ENCODE measurements at regions not wholly inside any gene's neighbourhood (a gene's known extent, or its start where the extent isn't known, plus 50 kb on each side); places are given as distances from the start of the nearest gene placed in this dataset.

GRCh38 chr20:21947406-21947805 is 241.9 kb downstream of the PAX1 start:
- no peak for TF ChIP-seq FOXA1 (IDR thresholded peaks at IDR 0.05)
- TF ChIP-seq REST (IDR thresholded peaks at IDR 0.05): no peak
- no peak for TF ChIP-seq HNF4A (conservative IDR thresholded peaks at IDR 0.05)
- TF ChIP-seq RAD21 (IDR thresholded peaks at IDR 0.05): no peak
- no peak for TF ChIP-seq EGR1 (IDR thresholded peaks at IDR 0.05; ENCODE audit: low read depth in 2 of 2)
- WGBS: 45% methylated on average over 2 of the region's 2 CpGs
- no peak for DNase-seq (ENCODE audit: low spot score)

DNA sequence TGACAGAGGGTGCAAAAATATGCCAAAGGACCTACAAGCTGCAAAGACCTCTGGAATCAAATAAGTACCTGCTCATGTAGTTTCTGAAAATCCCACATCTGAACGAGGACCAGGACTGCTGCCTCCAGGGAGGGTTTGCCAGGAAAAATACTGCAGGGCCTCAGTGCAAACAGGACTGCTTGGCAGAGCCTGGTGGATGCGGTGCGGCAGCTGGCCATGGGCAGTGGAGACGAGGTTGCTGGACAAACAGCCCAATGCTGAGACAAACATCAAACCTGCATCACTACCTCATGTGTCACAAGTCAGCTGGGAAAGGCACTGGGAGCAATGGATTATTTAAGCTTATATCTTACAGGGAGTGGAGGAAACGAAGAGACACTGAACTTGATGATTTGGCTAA is 238.8 kb downstream of the PAX1 start:
- Histone ChIP-seq H3K4me3 (ENCODE audit: low read depth in 1 of 3, low read length in 3 of 3) (no peak overlapping the region), H3K27me3 (ENCODE audit: control insufficient read depth in 4 of 4, insufficient read depth in 4 of 4, low read length in 3 of 4) (peaks cover 0 to 3% (median under 1%) of the 10 kb centered on the region in 4 donors), H3K27ac (ENCODE audit: low read depth in 1 of 2, low read length in 2 of 2) (no peak overlapping the region), H3K9me3 (ENCODE audit: control insufficient read depth in 4 of 4, low read length in 3 of 4) (no peaks in the 10 kb centered on the region), H3K9ac (ENCODE audit: low read depth in 1 of 2, low read length in 2 of 2) (no peak overlapping the region), H3K4me1 (ENCODE audit: control insufficient read depth in 4 of 4, insufficient read depth in 4 of 4, low read length in 3 of 4) (no peaks in the 10 kb centered on the region), H3K36me3 (ENCODE audit: control insufficient read depth in 4 of 4, insufficient read depth in 3 of 4, low read depth in 1 of 4, low read length in 3 of 4) (no peaks in the 10 kb centered on the region)
- 83% methylated on average over 5 of the region's 5 CpGs for WGBS
- TF ChIP-seq CTCF (IDR thresholded peaks at IDR 0.05; ENCODE audit: low read depth, low read length, missing input control): no peak
- TF ChIP-seq, protein P1, sequence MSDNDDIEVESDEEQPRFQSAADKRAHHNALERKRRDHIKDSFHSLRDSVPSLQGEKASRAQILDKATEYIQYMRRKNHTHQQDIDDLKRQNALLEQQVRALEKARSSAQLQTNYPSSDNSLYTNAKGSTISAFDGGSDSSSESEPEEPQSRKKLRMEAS (IDR thresholded peaks at IDR 0.05): no peak
- TF ChIP-seq NR2F2 (IDR thresholded peaks at IDR 0.05): no peak
- no peak for TF ChIP-seq EGR1 (IDR thresholded peaks at IDR 0.05; ENCODE audit: low read depth in 2 of 2)
- no peak for TF ChIP-seq HNF4A (conservative IDR thresholded peaks at IDR 0.05)
- TF ChIP-seq HNF4G (IDR thresholded peaks at IDR 0.05): no peak
- no peak for TF ChIP-seq ATF3 (IDR thresholded peaks at IDR 0.05)
- TF ChIP-seq TAF1 (conservative IDR thresholded peaks at IDR 0.05): no peak
- TF ChIP-seq RAD21 (IDR thresholded peaks at IDR 0.05): no peak
- no peak for TF ChIP-seq JUND (IDR thresholded peaks at IDR 0.05)
- no peak for TF ChIP-seq REST (IDR thresholded peaks at IDR 0.05)
- no peak for TF ChIP-seq YY1 (IDR thresholded peaks at IDR 0.05)
- no peak for TF ChIP-seq GABPA (IDR thresholded peaks at IDR 0.05 in 1 of 2, conservative IDR thresholded peaks at IDR 0.05 in 1 of 2)
- no peak for TF ChIP-seq SP1 (IDR thresholded peaks at IDR 0.05)
- TF ChIP-seq FOXA2 (IDR thresholded peaks at IDR 0.05): no peak
- TF ChIP-seq, protein P2, sequence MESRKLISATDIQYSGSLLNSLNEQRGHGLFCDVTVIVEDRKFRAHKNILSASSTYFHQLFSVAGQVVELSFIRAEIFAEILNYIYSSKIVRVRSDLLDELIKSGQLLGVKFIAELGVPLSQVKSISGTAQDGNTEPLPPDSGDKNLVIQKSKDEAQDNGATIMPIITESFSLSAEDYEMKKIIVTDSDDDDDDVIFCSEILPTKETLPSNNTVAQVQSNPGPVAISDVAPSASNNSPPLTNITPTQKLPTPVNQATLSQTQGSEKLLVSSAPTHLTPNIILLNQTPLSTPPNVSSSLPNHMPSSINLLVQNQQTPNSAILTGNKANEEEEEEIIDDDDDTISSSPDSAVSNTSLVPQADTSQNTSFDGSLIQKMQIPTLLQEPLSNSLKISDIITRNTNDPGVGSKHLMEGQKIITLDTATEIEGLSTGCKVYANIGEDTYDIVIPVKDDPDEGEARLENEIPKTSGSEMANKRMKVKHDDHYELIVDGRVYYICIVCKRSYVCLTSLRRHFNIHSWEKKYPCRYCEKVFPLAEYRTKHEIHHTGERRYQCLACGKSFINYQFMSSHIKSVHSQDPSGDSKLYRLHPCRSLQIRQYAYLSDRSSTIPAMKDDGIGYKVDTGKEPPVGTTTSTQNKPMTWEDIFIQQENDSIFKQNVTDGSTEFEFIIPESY (IDR thresholded peaks at IDR 0.05): no peak
- no peak for DNase-seq (ENCODE audit: low spot score)

More at GRCh38 chr20:21947406-21947805, 241.9 kb downstream of the PAX1 start:
- H3K36me3 ChIP-seq (ENCODE audit: control insufficient read depth in 4 of 4, insufficient read depth in 3 of 4, low read depth in 1 of 4, low read length in 3 of 4): no peaks in the 10 kb centered on the region
- H3K4me3 ChIP-seq (ENCODE audit: low read depth in 1 of 3, low read length in 3 of 3): no peak overlapping the region
- no peaks in the 10 kb centered on the region for H3K4me1 ChIP-seq (ENCODE audit: control insufficient read depth in 4 of 4, insufficient read depth in 4 of 4, low read length in 3 of 4)
- peaks cover 0 to 3% (median 0%) of the 10 kb centered on the region in 4 donors for H3K27me3 ChIP-seq (ENCODE audit: control insufficient read depth in 4 of 4, insufficient read depth in 4 of 4, low read length in 3 of 4)
- no peak overlapping the region for H3K9ac ChIP-seq (ENCODE audit: low read depth in 1 of 2, low read length in 2 of 2)
- H3K9me3 ChIP-seq (ENCODE audit: control insufficient read depth in 4 of 4, low read length in 3 of 4): no peaks in the 10 kb centered on the region
- no peak overlapping the region for H3K27ac ChIP-seq (ENCODE audit: low read depth in 1 of 2, low read length in 2 of 2)

All from liver (tissue), 8 donors.